ENCODE measurements at regions not wholly inside any gene's neighbourhood (a gene's known extent, or its start where the extent isn't known, plus 50 kb on each side); places are given as distances from the start of the nearest gene placed in this dataset.

DNA sequence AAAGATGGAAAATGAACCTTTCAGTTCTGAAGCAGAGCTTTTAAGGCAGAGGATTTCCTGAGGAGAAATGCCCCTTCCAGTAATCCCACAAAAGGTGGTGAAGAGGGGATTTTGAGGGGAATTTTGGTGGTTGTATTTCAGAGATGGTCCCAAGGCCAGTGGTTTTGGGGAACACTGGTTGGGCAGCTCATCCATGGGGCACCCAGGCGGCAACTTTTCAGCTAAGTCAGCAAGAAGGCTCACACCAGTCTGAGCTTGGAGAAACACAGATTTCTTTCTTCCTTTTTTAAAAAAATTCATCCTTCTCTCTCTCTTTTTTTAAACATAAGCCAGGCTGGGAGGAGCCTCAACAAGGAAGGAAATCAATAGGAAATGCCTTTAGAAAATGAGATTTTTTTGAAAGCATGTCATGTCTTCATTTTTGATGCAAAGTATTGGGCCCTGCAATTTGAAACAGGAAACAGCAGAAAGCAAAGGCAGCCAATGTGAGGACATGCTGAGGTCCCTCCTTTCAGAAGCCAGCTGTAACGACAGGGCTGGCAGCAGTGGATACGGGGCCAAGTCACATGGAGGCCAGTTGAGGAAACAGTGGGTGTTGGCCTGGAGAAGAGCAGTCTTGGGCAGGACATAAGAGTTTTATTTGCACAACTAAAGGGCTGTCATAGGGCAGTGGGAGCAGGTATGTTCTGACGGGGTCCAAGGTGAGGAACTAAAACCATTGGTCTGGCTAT is 155.3 kb upstream of the KLF4 start:
- no peak for DNase-seq

DNA sequence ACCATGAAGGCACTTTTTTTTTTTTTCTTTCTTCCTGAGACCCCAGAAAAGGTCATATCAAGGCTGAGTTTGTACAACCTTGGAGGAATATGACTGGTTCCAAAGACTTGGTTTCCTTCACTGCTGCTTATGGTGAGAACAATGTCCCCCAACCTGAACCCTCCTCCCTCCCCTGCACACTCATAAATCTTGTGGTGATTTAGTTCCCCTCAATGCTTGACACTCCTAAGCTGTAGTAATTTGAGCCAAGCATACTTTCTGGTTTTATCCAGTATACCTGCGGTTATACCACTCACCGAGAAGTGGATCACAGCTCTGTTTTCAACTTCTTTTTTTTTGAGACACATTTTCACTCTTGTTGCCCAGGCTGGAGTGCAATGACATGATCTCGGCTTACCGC is 149.9 kb upstream of the KLF4 start:
- no peak for DNase-seq

DNA sequence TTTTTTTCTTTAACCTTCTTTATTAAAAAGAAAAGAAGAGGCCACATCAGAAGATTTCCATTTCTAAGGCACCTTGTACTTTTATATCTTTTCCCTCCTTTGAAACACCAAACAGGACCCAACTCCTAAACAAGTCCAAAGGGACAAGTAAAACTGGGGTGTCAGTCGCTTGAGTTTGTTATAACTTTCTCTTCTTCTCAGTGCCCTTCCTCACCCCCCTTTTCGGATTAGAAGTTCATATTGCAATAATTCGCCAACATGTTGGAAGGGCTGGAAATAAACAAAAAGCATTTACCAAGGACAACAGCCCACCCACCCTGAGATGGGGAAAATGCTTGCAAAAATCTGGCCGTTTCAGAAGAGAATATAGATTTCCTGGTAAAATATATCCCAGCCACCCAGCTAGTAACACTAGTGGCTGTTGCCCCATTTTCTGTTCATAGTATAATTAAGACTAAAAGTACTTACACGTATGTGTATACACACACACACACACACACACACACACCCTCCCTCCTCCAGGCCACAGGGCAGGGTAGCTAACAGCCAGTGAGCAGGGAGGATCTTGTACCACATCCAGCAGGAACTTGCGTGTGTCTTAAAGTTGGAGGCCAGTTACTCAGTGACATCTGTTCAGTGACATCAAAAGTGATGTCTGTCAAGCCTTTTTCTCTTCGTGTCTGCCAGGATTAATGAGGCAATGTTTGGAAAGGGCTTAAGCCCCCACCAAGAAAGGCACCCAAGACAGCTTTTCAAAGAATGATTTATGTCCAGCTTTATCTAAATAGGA is 149.1 kb upstream of the KLF4 start:
- DNase-seq, result peak; percentile 14

DNA sequence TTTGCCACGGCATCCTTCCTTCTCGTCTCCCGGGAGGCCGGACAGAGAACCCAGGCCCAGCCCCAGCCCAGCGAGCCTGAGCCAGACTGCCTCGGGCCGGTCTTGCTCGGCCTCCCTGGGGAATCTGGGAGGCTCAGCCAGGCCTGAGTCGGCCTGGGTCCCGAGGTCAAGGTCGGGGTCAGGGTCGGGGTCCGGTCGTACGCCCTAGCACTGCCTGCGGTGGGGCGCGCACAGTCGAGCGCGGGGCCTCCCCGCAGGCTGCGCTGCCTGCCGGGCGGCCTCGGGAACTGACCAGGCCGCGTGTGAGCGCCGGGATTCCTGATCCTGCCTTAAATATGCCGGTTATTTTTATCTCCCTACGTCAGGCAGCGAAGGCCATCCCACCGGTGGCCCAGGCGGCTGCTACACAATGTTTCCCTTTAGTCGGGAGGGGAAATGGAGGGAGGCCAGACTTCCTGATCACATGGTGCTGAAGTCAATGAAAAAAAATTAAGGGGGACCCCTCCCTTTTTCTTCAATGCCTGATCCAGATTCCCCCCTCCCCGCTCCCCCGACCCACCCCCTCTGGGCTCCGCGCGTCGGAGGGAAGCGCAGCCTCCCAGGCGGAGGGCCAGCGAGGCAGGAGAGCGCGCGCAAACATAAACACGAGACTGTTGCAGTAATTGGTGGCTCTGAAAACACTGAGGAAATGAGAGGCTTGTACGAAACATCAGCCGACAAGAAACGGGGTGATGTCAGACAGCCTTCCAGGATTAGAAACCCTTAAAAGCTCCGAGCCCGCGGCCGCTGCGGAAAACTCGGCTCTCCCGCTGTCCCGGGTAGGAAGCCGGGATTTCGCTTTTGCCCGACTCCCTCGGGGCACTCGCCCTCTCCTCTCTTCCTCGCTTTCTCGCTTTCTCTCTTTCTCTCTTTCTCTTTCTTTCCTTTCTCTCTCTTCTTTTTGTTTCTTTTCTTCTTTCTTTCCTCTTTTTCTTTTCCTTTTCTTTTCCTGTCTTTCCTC is 148.2 kb upstream of the KLF4 start:
- peak; percentile 8 for DNase-seq

DNA sequence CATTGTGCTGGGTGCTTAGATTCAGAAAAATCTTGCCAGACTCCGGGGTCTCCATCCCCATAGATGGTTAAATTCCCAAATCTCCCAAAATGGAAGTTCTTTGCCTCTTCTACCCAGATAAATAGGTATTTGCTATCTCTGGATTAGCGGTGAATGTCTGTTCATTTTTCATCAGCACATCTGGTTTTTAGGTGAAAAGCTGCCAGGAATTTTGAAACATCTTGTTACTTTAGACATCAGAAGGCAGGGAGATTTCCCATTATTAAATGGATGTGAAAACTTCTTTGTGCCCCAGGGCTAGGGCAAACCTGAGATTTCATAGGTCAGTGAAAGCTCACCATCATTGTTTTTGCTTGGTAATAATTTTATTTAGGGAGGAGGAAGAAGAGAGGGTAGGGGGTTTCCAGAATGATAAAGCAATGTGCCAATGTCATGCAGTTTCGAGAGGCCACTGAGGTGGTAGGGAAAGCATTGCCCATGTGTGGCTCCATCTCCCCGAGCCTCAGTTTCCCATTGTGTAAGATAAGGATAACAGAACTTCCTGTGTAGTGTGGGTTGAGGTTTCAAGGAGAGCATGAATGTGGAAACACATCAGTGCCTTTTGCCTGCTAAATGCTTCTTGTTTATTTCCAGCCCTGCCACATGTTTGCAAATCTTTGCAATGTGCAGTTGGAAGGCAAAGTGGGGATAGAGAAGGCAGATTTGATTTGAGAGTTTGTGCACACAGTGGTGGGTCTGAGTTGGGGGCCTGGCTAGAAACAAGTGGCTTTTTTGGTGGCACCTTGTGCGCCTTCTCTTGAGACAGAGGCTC is 147.2 kb upstream of the KLF4 start:
- DNase-seq, result no peak

DNA sequence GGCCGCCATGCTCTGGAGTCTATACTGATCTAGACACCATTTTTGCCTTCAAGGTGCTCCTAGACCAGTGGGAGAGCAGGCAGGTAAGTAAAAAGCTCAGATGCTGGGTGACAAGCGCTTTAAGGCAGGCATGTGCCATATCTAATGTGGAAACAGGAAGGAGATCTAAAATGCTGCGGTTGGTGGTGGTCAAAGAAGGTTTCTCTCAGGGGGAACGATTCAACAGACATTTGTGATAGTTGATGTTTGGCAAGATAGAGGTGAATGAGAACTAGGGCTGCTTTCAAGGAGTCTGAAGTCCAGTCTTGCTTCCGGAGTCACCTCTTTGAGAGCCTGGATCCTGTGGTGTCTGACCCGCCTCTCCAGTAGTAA is 146.2 kb upstream of the KLF4 start:
- DNase-seq, result no peak

DNA sequence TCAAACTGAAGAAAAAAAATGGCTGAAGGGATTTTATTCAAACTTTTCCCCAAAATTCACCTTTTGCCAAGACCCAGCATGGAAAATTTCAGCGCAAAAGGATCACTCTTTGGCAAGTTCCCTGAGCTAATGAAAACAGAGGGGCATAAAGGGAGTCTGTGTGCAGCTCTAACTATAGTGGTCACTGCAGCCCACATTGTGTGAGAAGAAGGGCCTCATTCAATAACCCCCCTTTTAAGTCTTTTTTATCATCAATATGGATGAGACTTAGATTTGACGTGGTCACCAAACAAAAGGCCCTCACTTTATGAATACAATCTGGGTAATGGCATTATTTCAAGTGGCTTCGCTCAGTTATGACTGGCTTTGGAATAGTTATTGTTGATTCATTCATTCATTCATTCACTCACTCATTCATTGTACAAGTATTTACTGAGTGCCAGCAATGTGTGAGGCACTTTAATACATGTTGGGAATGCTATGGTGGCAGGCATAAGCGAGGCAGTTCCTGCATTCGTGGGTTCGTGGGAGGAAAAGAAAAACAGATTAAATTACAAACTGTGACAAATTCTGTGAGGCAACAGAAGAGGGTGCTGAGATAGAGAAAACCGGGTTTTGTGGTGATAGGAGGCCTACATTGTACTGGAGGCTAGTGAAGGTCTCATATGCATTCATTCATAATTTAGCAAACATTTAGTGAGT is 145.7 kb upstream of the KLF4 start:
- DNase-seq, result no peak

DNA sequence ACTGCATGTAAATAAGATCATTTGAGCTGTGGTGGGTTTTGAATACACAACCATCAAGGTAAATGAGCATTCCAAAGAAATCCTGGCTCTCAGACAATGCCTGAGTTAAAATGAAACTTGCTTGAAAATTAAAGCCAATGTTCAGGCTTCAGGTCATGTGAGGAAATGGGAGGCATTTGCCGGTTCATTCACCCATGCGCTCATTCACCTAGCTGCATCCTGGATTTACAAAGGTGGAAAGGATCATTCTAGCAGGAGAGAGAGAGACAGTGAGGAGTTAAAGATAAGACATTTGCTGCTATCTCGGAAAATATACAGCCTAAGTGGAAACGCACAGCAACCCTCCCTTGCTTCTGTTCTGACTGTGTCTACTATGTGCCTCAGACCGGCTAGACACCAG is 143.8 kb upstream of the KLF4 start:
- DNase-seq, result no peak

DNA sequence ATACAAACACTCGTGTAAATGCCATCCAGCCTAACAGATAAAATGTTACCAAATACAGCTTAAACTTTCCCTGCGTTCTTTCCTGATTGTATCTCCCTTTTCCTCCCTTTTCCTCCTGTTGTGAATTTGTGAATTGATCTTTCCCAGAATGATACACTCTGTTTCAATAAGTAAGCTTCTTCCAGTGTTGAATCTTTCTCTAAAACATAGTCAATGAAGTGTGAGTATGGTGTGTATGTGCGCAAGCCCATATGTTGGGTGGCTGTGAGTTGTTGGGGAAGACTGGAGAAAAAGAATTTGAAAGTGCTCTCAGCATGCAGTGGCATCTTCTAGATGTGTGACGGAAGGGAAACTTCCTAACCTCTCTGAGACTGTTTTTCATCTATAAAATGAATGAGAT is 143.1 kb upstream of the KLF4 start:
- DNase-seq, result no peak

DNA sequence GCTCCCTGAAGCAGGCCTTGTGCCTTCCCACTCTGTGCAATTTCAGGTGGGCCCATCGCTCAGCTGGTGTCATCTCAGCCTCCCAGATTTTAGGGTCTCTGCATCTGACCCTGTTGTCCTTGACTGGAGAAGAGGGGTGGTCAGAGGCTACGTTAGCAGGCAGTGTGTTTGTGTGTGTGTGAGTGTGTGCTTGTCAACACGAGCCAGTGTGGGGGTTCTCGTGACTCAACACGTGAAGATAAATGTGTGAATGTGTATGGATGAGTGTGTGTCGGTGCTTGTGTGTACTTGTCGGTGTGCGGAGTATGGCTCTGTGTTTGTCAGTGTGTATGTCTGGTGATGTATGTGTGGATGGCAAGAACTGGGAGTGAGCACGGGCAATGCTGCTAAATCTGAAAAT is 142.6 kb upstream of the KLF4 start:
- no peak for DNase-seq

DNA sequence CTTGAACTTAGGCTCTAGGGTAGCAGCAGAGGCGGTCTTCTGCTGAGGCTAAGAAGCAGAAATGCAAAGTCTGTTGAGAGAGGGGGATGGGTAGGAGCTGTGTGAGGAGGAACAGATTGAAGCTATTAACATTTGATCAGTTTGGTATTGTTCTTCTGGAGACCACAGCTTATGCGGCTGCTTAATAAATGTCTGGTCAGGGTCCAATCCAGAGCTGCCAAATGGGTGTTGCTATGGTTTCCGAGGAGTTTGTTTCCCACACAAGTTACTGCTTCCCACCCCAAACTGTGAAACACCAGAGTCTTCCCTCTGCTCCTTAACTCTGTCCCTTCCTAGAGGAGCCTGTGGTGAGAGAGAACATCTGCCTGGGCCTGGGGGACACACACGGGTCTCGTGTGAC is 142.2 kb upstream of the KLF4 start:
- no peak for DNase-seq

DNA sequence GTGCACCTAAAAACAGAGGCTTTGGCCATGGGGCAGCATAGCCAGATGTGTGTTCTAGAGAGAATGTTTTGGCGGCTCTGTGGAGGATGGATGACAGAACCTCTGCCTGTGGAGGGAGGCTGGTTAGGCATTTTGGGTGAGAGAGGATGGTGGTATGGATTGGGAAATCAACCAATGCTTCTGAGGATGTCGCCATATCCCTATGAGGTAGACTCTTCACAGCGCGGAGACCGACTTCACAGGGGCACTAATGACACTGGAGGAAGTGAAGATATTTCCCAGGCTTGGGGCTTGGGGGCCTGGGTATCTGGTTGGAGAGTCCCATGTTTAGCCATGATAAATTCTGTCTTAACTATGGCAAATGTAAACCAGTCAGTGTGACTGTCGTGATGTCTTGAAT is 140.6 kb upstream of the KLF4 start:
- DNase-seq, result no peak

DNA sequence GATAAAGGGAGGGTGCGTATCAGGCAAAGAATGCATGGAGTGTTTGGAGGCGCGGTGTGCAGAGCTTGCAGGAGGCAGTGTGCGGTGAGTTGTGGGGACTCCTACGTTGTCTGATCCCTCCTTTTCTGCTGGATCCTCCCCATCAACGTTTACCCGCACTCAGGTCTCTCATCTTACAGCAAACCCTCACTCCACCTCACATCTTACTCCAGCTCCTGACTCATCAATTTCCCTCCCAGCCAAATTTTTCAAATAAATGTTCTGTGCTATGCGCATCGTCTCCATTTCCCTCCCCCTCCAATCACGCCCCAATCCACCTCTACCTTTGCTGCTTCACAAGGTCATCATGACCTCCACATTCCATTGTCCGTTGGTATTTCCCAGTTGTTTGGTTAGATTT is 138.9 kb upstream of the KLF4 start:
- DNase-seq, result no peak

DNA sequence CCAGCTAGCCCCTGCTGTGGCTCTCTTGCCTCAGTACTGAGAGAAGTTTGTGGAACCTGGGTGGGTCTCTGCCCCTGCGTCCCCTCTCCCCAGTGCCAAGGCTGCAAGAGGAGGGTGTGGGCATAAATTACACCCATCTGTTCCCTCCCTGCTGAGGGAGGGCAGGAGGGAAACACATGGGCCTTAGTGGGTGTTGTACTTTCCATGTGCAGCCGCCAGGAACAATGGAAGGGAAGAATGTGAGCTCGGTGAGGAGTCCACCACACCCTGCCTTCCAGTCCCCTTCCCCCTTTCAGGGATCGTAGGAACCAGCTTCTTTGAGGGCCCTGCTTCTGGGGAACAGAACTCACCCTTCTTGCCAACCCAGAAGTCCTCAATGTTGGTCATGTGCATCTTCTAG is 138.2 kb upstream of the KLF4 start:
- DNase-seq, result no peak

DNA sequence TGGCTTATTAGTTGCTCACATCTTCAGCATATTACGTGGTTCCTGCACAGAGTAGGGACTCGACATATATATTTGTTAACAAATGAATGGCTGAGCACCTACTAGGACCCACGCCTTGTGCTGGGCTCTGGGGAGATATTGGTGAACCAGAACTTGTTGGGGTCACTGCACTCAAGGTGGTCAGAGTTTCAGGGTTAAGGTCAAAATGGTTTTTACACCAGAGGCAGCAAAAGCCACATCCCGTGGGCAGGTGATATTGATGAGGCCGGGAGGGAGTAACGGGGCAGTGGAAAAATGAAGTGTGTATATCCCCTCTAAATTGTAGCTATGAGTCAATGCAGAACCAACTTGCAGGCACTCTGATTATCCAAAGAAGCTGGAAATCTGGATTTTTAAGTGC is 136.5 kb upstream of the KLF4 start:
- DNase-seq, result no peak

DNA sequence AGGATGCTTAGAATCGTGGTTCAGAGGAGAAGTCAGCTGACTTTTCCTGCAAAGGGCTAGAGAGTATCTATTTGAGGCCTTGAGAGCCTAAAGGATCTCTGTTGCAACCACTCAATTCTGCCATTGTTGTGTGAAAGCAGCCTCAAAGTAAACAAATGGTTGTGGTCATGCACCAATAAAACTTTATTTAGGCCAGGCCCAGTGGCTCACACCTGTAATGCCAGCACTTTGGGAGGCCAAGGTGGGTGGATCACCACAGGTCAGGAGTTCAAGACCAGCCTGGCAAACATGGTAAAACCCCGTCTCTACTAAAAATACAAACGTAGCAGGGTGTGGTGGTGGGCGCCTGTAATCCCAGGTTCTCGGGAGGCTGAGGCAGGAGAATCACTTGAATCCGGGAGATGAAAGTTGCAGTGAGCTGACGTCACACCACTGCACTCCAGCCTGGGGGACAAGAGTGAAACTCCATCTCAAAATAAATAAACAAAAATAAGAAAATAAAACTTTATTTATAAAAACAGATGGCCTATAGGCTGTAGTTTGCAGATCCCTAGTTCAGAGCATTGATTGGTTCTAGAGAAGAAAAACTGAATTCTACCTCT is 135.9 kb upstream of the KLF4 start:
- no peak for DNase-seq

DNA sequence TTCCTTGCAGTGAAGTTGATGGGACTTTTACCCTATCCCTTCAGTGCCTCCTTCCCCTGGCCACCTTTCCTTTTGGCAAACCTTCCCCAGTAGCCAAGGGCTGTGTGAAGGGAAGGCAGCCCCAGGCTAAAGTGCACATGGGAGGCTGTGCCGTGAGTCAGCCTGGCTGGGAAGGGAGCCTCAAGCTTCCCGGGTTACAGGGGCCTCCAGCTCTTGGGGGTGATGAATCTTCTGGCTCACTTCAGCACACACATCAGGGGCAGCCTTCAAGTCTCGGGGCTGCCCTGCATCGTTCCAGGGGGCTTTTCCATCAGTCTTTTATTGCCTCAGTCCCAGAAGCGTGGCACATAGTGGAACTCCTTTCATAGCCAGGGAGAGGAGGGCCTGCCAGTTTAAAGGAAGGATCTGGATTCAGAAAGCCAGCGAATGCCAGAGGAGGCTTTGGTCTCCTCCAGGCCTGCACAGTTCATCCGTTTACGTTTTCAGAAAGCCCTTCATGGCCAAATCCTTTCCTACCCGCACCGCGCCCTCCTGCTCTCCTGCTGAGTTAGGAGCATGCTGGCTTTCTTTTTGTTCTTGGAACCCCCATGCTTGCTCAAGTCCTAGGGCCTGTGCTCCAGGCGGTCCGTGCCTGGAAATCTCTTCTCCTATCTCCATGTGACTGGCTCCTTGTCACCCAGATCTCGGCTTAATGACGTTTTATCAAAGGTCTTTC is 134.8 kb upstream of the KLF4 start:
- DNase-seq, result no peak

DNA sequence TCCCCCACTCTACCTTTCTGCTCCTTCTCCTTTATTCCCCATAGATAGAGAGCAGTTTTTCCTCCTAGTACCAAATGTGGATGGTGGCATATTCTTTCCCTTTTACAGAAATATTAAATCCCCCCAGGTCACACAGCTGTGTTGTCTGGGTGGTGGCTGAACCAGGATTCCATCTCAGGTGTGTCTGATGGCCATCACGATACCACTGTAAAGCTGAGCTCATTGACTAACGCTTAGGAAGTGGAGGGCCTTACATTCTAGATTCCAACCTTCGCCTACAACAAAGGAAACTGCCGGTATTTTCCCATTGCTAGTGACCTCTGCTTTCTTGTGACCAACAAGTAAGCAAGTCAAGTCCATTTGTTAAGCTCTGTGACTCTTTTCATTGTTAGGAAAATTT is 131.9 kb upstream of the KLF4 start:
- no peak for DNase-seq

DNA sequence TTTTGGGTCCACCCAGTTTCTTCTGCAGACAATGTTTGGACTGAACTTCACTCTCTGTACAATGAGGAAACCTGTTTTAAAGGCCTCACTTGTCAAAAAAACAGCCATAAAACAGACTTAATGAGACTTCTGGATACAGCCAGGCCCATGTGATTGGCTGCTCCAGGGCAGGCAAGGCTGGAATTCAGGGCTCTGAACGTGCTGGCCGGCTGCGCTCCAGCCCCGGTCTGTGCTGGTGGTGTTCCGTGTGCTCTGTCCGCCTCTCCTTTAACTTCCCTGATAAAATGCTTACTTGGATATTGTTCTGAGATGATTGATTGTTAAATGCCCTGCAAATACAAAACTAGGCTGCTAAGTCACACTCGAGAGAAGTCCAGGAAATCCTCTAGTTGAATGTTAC is 131.2 kb upstream of the KLF4 start:
- DNase-seq, result no peak

DNA sequence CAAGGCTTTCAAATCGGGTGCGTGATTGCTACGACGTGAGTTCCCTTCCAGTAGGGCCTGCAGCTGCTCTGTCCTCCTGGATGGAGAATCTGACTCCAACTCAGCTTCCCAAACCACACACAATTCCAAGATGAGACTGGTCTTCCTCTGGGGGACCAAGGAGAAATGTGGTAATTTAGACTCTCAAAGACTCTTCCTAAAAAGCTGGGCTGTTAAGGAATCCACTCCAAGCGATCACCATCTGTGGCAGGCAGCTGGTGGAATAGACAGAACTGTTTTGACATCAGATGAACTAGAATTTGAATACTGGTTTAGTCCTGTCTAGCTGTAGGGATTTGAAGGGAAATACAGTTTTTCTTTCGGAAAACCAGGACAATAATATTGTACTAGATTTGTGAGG is 130.7 kb upstream of the KLF4 start:
- no peak for DNase-seq

DNA sequence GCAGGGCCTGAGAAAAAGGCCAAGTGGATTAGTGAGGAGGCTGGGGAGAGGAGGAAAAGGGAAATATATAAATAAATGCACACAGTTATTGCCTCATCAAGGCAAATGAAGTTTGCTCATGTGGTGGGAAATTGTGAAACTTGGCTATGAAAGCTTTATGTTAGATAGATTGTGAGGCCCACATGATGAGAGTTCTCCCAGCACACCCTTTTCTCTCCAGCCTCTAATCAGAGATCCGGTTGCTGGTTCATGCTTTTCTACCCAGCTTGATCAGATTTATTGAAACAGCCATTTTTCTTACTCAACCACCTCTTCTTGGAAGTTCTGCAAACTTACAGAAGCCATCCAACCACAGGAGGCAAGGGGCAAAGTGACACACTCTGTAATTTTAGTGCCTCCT is 125.8 kb upstream of the KLF4 start:
- DNase-seq, result peak; percentile 10

Measured in CD4-positive, alpha-beta T cell treated with Interleukin-4 for 4 hours (primary cell).